Endodermal cell (in vitro differentiated cells): ENCODE measurements at regions not wholly inside any gene's neighbourhood (a gene's known extent, or its start where the extent isn't known, plus 50 kb on each side); places are given as distances from the start of the nearest gene placed in this dataset.

Experiments used
- DNase-seq: peaks from one replicate; pipeline ENCODE4 v3.0.0-alpha.2; 2017
- H3K27ac ChIP-seq: 2 replicates; pipeline ENCODE4 v1.5.1; 2013; ENCODE audit warnings: mild to moderate bottlenecking, low read depth, low read length, moderate library complexity
- H3K27me3 ChIP-seq: 2 replicates; pipeline ENCODE4 v1.6.1; 2013; ENCODE audit warnings: mild to moderate bottlenecking, low read length, moderate library complexity; ENCODE audit not compliant: insufficient read depth, control insufficient read depth, poor library complexity, severe bottlenecking
- H3K36me3 ChIP-seq: 2 replicates; pipeline ENCODE4 v1.7.0; 2013; ENCODE audit warnings: mild to moderate bottlenecking, low read length, moderate library complexity; ENCODE audit not compliant: control insufficient read depth, insufficient read depth
- H3K4me1 ChIP-seq: one replicate; pipeline ENCODE4 v1.7.0; 2013; ENCODE audit warnings: low read length; ENCODE audit not compliant: control insufficient read depth, insufficient read depth
- H3K4me3 ChIP-seq: 2 replicates; pipeline ENCODE4 v1.5.1; 2013; ENCODE audit warnings: mild to moderate bottlenecking, low read length, moderate library complexity
- H3K9ac ChIP-seq: 2 replicates; pipeline ENCODE4 v1.6.1; 2013; ENCODE audit warnings: mild to moderate bottlenecking, low read length, moderate library complexity; ENCODE audit not compliant: poor library complexity, severe bottlenecking; ENCODE audit errors: extremely low read depth
- H3K9me3 ChIP-seq: 2 replicates; pipeline ENCODE4 v1.6.1; 2013; ENCODE audit warnings: mild to moderate bottlenecking, low read length, moderate library complexity; ENCODE audit not compliant: control insufficient read depth
- H3K27ac Mint-ChIP-seq: 2 replicates; pipeline ENCODE4 v1.8.0; 2020; ENCODE audit warnings: mixed read lengths
- H3K27me3 Mint-ChIP-seq: 2 replicates; pipeline ENCODE4 v1.8.0; 2021; ENCODE audit warnings: mild to moderate bottlenecking, mixed read lengths; ENCODE audit not compliant: insufficient read depth
- H3K36me3 Mint-ChIP-seq: 2 replicates; pipeline ENCODE4 v1.8.0; 2020; ENCODE audit warnings: low read depth, mixed read lengths
- H3K4me1 Mint-ChIP-seq: 2 replicates; pipeline ENCODE4 v1.8.0; 2020; ENCODE audit warnings: mixed read lengths
- H3K4me3 Mint-ChIP-seq: 2 replicates; pipeline ENCODE4 v1.8.0; 2020; ENCODE audit warnings: mild to moderate bottlenecking, moderate library complexity, mixed read lengths
- H3K9me3 Mint-ChIP-seq: 2 replicates; pipeline ENCODE4 v1.8.0; 2020; ENCODE audit warnings: mild to moderate bottlenecking, mixed read lengths
- WGBS, 2 experiments: methylation state at CpG; one replicate each; pipeline versions ENCODE4 v1.1.5 to v1.1.7; 2013; ENCODE audit warnings: missing lambda C conversion rate in 2 of 2, mixed read lengths in 1 of 2; ENCODE audit not compliant: insufficient coverage in 1 of 2, insufficient read length in 1 of 2; 5-methylcytosine and 5-hydroxymethylcytosine counted together
- TF ChIP-seq, protein P1 (sequence below): fragments of 200-600 bp; sonication (generic); conservative IDR thresholded peaks from 2 replicates; pipeline ENCODE4 v1.5.0; 2021; ENCODE audit warnings: antibody characterized with exemption, mild to moderate bottlenecking

DNA sequence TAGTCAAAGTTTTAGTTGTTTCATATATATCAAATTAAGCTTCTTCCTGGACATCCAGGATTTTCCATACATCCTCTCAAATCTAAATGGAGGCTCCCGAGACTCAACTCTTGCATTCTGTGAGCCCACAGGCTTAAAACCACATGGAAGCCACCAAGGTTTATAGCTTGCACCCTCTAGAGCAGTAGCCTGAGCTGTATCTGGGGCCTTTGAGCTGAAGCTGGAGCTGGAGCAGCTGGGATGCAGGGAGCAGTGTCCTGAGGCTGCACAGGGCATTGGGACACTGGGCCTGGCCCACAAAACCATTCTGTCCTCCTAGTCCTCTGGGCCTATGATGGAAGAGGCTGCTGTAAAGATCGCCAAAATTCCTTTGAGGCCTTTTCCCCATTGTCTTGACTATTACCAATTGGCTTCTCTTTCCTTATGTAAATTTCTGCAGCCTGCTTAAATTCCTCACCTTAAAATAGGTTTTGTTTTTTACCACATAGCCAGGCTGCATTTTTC lies 151.0 kb downstream of the COX7C start:
- no peak overlapping the region for H3K4me3 Mint-ChIP-seq
- WGBS, 2 experiments, result 91 to 92% methylated on average over 2 of the region's 2 CpGs

DNA sequence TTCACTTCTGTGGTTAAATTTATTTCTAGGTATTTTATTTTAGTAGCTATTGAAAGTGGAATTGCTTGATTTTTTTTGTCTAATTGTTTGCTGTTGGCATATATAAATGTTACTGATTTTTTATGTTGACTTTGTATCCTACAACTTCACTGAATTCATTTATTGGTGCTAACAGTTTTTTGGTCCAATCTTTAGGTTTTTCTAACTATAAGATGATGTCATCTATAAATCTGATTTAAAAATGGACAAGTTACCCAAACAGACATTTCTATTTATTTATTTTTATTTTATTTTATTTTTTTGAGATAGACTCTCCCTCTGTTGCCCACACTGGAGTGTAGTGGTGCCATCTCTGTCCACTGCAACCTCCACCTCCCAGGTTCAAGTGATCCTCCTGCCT lies 162.3 kb downstream of the COX7C start:
- no peaks in the 10 kb centered on the region for H3K4me1 Mint-ChIP-seq
- H3K27me3 Mint-ChIP-seq, result no peaks in the 10 kb centered on the region
- H3K27me3 ChIP-seq, result no peaks in the 10 kb centered on the region
- H3K9me3 ChIP-seq, result no peaks in the 10 kb centered on the region
- no peak overlapping the region for H3K4me3 ChIP-seq
- H3K27ac Mint-ChIP-seq, result no peak overlapping the region
- H3K36me3 ChIP-seq, result no peaks in the 10 kb centered on the region
- H3K27ac ChIP-seq, result no peak overlapping the region
- no peaks in the 10 kb centered on the region for H3K4me1 ChIP-seq
- H3K4me3 Mint-ChIP-seq, result no peak overlapping the region
- no peaks in the 10 kb centered on the region for H3K9me3 Mint-ChIP-seq
- TF ChIP-seq, protein P1, sequence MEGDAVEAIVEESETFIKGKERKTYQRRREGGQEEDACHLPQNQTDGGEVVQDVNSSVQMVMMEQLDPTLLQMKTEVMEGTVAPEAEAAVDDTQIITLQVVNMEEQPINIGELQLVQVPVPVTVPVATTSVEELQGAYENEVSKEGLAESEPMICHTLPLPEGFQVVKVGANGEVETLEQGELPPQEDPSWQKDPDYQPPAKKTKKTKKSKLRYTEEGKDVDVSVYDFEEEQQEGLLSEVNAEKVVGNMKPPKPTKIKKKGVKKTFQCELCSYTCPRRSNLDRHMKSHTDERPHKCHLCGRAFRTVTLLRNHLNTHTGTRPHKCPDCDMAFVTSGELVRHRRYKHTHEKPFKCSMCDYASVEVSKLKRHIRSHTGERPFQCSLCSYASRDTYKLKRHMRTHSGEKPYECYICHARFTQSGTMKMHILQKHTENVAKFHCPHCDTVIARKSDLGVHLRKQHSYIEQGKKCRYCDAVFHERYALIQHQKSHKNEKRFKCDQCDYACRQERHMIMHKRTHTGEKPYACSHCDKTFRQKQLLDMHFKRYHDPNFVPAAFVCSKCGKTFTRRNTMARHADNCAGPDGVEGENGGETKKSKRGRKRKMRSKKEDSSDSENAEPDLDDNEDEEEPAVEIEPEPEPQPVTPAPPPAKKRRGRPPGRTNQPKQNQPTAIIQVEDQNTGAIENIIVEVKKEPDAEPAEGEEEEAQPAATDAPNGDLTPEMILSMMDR, result no peak
- no peak for DNase-seq
- H3K9ac ChIP-seq, result no peak overlapping the region
- no peaks in the 10 kb centered on the region for H3K36me3 Mint-ChIP-seq

More for the DNA sequence above, 151.0 kb downstream of the COX7C start:
- no peaks in the 10 kb centered on the region for H3K27me3 ChIP-seq
- H3K27ac ChIP-seq, result no peak overlapping the region
- Mint-ChIP-seq H3K36me3 (peaks cover 3% of the 10 kb centered on the region), H3K4me1 (peaks cover 5% of the 10 kb centered on the region), H3K27me3 (no peaks in the 10 kb centered on the region), H3K27ac (no peak overlapping the region), H3K9me3 (peaks cover 42% of the 10 kb centered on the region)
- peaks cover 29% of the 10 kb centered on the region for H3K9me3 ChIP-seq
- no peak for DNase-seq
- H3K36me3 ChIP-seq, result no peaks in the 10 kb centered on the region
- peak overlapping the region; percentile 28 for H3K4me3 ChIP-seq
- TF ChIP-seq, protein P1, result no peak
- H3K9ac ChIP-seq, result no peak overlapping the region
- H3K4me1 ChIP-seq, result no peaks in the 10 kb centered on the region

DNA sequence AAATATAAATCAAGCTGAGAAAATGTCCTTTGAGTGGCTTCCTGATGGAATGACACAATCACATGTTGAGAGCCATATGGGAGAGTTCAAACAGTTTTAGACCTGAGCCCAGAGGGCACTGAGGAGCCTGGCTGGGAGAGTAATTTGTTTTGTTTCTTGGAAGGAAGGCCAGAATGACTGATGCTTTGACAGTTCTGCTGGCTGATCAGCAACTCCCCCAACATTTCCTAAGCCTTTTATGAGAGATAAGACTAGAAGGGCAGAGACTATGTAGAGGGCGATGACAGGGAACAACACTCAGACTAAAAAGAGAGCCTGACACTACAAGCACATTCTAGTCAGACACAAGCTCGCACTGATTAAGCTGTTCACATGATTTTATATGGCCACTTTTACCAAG lies 169.2 kb downstream of the COX7C start:
- Mint-ChIP-seq H3K36me3 (no peaks in the 10 kb centered on the region), H3K9me3 (no peaks in the 10 kb centered on the region), H3K27me3 (no peaks in the 10 kb centered on the region), H3K27ac (no peak overlapping the region), H3K4me1 (no peaks in the 10 kb centered on the region), H3K4me3 (no peak overlapping the region)
- peak overlapping the region; percentile 32 for H3K27ac ChIP-seq
- no peaks in the 10 kb centered on the region for H3K36me3 ChIP-seq
- H3K4me3 ChIP-seq, result no peak overlapping the region
- H3K27me3 ChIP-seq, result no peaks in the 10 kb centered on the region
- H3K9me3 ChIP-seq, result no peaks in the 10 kb centered on the region
- no peak overlapping the region for H3K9ac ChIP-seq
- TF ChIP-seq, protein P1, result no peak
- 50 to 94% methylated on average over 1 to 2 of the region's 2 CpGs for WGBS, 2 experiments
- H3K4me1 ChIP-seq, result no peaks in the 10 kb centered on the region
- DNase-seq, result peak; percentile 44
